ENCODE measurements at regions not wholly inside any gene's neighbourhood (a gene's known extent, or its start where the extent isn't known, plus 50 kb on each side); places are given as distances from the start of the nearest gene placed in this dataset.

DNA sequence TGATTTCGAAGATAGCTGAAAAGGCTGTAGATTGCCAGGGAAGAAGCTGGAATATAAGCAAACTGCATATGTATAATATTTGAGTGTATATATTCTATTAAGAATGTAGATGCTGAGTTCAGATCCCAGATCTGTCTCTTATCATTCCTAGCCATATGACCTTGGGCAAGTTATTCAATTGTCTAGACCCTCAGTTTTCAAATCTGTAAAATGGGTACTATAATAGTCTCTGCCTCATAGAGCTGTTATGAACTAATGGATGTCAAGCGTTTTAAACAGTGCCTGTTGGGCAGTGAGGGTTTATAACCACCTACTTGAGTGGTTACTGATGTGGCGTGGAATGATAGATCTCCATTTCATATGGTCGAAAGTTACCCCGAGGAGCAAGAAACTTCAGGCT is 130.4 kb downstream of the GAS1 start:
- TF ChIP-seq, protein P1, sequence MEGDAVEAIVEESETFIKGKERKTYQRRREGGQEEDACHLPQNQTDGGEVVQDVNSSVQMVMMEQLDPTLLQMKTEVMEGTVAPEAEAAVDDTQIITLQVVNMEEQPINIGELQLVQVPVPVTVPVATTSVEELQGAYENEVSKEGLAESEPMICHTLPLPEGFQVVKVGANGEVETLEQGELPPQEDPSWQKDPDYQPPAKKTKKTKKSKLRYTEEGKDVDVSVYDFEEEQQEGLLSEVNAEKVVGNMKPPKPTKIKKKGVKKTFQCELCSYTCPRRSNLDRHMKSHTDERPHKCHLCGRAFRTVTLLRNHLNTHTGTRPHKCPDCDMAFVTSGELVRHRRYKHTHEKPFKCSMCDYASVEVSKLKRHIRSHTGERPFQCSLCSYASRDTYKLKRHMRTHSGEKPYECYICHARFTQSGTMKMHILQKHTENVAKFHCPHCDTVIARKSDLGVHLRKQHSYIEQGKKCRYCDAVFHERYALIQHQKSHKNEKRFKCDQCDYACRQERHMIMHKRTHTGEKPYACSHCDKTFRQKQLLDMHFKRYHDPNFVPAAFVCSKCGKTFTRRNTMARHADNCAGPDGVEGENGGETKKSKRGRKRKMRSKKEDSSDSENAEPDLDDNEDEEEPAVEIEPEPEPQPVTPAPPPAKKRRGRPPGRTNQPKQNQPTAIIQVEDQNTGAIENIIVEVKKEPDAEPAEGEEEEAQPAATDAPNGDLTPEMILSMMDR (IDR thresholded peaks at IDR 0.05; ENCODE audit: low read depth, low read length): no peak
- no peak for TF ChIP-seq EZH2phosphoT487 (IDR thresholded peaks at IDR 0.05; ENCODE audit: low read depth)
